ENCODE measurements at regions not wholly inside any gene's neighbourhood (a gene's known extent, or its start where the extent isn't known, plus 50 kb on each side); places are given as distances from the start of the nearest gene placed in this dataset.

GRCh38 chr3:107250221-107250620 lies 127.0 kb upstream of the CCDC54 start:
- no peak for DNase-seq

- DNase-seq = no peak
Measured at GRCh38 chr3:107251819-107252218, 125.4 kb upstream of the CCDC54 start.

- no peak for DNase-seq
Measured at GRCh38 chr3:107256963-107257362, 120.3 kb upstream of the CCDC54 start.

GRCh38 chr3:107258300-107258699 lies 118.9 kb upstream of the CCDC54 start:
- no peak for DNase-seq

- DNase-seq = no peak
Measured at GRCh38 chr3:107260207-107260606, 117.0 kb upstream of the CCDC54 start.

GRCh38 chr3:107263269-107264021 lies 113.8 kb upstream of the CCDC54 start:
- no peak for DNase-seq

GRCh38 chr3:107264888-107265287 lies 112.4 kb upstream of the CCDC54 start:
- no peak for DNase-seq

- no peak for DNase-seq
Measured at GRCh38 chr3:107265526-107265925, 111.7 kb upstream of the CCDC54 start.

GRCh38 chr3:107268469-107268868 lies 108.8 kb upstream of the CCDC54 start:
- DNase-seq = no peak

- DNase-seq = no peak
Measured at GRCh38 chr3:107269136-107269535, 108.1 kb upstream of the CCDC54 start.

- DNase-seq = no peak
Measured at GRCh38 chr3:107271787-107272387, 105.4 kb upstream of the CCDC54 start.

- DNase-seq = no peak
Measured at GRCh38 chr3:107272471-107272870, 104.8 kb upstream of the CCDC54 start.

GRCh38 chr3:107272885-107273284 lies 104.4 kb upstream of the CCDC54 start:
- DNase-seq = no peak

- no peak for DNase-seq
Measured at GRCh38 chr3:107273771-107274170, 103.5 kb upstream of the CCDC54 start.

GRCh38 chr3:107275511-107275910 lies 101.7 kb upstream of the CCDC54 start:
- no peak for DNase-seq

GRCh38 chr3:107283948-107284347 lies 93.3 kb upstream of the CCDC54 start:
- DNase-seq = no peak

GRCh38 chr3:107284612-107285011 lies 92.6 kb upstream of the CCDC54 start:
- no peak for DNase-seq

GRCh38 chr3:107285197-107285596 lies 92.0 kb upstream of the CCDC54 start:
- no peak for DNase-seq

- DNase-seq = no peak
Measured at GRCh38 chr3:107289354-107289753, 87.9 kb upstream of the CCDC54 start.

- DNase-seq = no peak
Measured at GRCh38 chr3:107294117-107294516, 83.1 kb upstream of the CCDC54 start.

- no peak for DNase-seq
Measured at GRCh38 chr3:107297597-107297996, 79.6 kb upstream of the CCDC54 start.

GRCh38 chr3:107307205-107307604 lies 70.0 kb upstream of the CCDC54 start:
- no peak for DNase-seq

GRCh38 chr3:107308716-107309115 lies 68.5 kb upstream of the CCDC54 start:
- DNase-seq = no peak

GRCh38 chr3:107309312-107309711 lies 67.9 kb upstream of the CCDC54 start:
- DNase-seq = no peak

- DNase-seq = no peak
Measured at GRCh38 chr3:107313711-107314110, 63.5 kb upstream of the CCDC54 start.

Data from activated naive CD4-positive, alpha-beta T cell (primary cell).